Head of caudate nucleus (tissue), 42 donors: ENCODE measurements at regions not wholly inside any gene's neighbourhood (a gene's known extent, or its start where the extent isn't known, plus 50 kb on each side); places are given as distances from the start of the nearest gene placed in this dataset.
A peak's percentile ranks its signal among the peaks of the same experiment; 100 is the strongest.
"Not testable (repeated sequence)": the region's sequence is repeated elsewhere in the genome, so short reads cannot be mapped to it uniquely, and the experiment has no call there.

Experiments
- DNase-seq, 42 donors: peaks; one replicate each; pipeline versions ENCODE4 v3.0.0 to v3.0.0-alpha.2; 2020 to 2021; ENCODE audit warnings: mixed read lengths in 7 of 42
- intact Hi-C: fragments of 100-400 bp; cut with DNase I; formaldehyde crosslinking; loops from one replicate; pipeline ENCODE4 v1.15.0; 2022

GRCh38 chr14:106442857-106443256 is 916.5 kb downstream of the TMEM121 start:
- DNase-seq, result no peak
- intact Hi-C loops, result no loop called here

DNA sequence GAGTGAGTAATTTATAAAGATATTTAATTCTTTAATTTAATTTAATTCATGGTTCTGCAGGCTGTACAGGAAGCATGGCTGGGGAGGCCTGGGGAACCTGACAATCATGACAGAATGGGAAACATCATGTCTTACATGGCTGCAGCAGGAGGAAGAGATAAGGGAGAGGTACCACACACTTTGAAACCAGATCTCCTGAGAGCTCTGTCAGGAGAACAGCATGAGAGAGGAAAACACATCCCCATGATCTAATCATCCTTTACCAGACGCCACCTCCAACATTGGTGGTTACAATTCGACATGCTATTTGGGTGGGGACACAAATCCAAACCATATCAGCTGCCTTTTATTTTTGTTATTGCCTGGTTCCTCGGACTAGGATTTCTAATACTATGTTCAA is 928.6 kb downstream of the TMEM121 start:
- no peak for DNase-seq
- intact Hi-C loops, result no loop called here

DNA sequence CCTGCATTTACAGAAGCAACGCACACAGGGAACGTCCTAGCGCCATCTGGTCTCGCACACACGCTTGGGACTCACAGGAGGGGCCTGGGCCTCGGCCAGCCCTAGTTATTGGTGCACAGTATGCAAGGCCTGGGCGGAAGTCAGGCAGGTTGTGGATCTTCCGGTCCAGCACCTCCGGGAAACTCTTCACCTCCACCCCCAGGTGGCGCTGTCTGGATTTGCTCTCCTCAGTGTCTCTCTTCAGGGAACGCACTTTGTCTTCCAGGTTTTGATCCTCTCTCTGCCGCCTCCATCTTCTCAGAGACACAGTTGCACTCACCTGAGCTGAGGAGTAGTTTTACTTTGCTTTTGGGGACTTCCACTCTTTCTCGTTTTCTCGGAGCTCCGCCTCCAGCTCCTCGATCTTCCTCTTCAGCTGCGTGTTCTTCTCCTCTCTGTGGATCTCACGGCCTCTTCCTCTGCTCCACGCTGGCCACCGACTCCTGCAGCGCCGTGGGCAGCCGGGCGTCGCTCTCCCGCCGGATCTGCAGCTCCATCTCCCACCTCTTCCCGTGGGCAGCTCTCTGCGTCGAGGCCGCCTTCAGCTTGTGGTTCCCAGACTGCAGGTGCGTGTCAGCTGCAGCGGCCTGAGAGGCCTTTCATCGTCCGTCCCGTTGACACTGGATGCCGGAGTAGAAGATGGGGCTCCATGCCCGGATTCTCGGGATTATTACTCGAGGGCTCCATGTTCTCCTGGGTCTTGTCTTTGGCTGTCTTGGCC is 933.8 kb downstream of the TMEM121 start:
- DNase-seq, result peak in 1 of 42 donors; percentile 17
- intact Hi-C loops, result no loop called here

GRCh38 chr14:106460916-106461315 is 934.5 kb downstream of the TMEM121 start:
- DNase-seq, result no peak
- intact Hi-C loops, result no loop called here

GRCh38 chr14:106466483-106466882 is 940.1 kb downstream of the TMEM121 start:
- DNase-seq, intact Hi-C loops: not testable (repeated sequence)

DNA sequence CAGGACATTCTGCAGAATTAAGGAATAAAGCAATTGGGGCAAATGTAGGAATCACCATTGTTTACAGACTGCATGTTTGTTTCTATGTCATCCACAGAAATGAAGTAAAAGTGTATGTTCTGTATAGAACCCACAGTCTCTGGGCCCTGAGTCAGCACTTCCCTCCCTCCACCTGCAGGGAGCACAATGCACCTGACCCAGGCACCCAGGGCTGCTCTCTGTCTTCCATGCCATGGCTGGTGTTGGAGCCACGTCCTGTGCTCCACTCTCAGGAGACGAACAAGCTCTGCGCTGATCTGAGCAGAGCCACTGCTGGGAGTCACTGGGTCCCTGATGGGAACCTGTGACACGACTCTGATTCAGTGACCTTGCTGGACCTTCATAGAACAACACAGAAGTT is 942.5 kb downstream of the TMEM121 start:
- intact Hi-C loops, DNase-seq: not testable (repeated sequence)

GRCh38 chr14:106470028-106470427 is 943.6 kb downstream of the TMEM121 start:
- intact Hi-C loops, DNase-seq: not testable (repeated sequence)

- intact Hi-C loops, DNase-seq: not testable (repeated sequence)
These were observed 948.1 kb downstream of the TMEM121 start for GRCh38 chr14:106474261-106475028.

- DNase-seq, intact Hi-C loops: not testable (repeated sequence)
These were observed 948.8 kb downstream of the TMEM121 start for GRCh38 chr14:106475214-106475613.

GRCh38 chr14:106477600-106477999 is 951.2 kb downstream of the TMEM121 start:
- DNase-seq, intact Hi-C loops: not testable (repeated sequence)

DNA sequence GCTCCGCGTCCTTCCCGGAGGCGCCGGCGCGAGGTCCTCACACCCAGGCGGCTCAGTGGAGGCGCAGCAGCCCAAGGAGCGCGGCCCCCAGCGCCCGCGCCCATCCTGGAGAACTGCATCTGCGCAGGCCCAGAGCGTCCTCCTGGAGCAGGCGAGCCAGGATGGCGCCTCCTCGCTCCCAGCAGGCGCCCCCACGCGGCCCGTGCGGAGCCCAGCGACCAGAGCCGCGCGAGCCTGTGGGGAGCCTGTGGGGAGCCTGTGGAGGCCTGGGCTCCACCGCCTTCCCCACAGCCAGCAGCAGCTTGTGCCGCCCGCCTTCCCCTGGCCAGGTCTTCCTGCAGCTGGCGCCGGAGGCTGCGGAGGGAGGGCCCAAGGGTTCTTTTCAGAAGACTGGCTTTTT is 953.9 kb downstream of the TMEM121 start:
- DNase-seq, intact Hi-C loops: not testable (repeated sequence)

DNA sequence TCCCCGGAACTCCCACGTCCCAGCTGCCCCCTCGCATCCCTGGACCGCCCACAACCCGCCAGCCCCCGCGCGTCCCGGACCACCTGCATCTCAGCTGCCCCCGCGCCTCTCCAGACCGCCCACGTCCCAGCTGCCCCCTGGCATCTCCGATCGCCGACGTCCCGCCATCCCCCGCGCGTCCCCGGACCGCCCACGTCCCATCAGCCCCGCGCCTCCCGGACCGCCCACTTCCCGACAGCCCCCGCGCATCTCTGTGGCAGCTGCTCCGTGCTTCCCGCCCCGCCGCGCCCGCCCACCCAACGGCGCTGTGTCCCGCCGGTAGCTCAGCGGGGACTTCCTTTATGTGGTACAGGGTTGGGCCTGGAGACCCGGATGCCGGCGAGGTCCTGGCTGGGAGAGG is 955.8 kb downstream of the TMEM121 start:
- DNase-seq, intact Hi-C loops: not testable (repeated sequence)

DNA sequence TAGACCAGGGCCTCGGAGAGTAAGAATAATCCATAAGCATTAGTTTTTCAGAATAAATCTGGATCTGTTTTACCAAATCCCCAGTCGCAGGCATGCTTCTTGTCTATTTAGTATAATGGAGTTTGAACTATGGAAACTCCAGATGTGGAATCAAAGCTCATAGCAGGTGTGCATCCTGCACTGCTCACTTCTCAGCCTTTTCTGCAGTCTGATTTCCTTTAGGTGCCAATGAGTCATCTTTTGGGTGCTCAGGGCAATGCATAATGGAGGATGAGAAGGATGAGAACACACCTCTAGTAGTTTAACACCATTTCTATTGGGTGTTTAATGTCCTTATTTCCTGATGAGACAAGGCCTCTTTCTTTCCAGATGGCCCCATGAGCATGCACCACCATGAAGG is 961.2 kb downstream of the TMEM121 start:
- no peak for DNase-seq
- intact Hi-C loops, result no loop called here

- no peak for DNase-seq
- intact Hi-C loops, result no loop called here
These were observed 961.9 kb downstream of the TMEM121 start for GRCh38 chr14:106488291-106488690.

DNA sequence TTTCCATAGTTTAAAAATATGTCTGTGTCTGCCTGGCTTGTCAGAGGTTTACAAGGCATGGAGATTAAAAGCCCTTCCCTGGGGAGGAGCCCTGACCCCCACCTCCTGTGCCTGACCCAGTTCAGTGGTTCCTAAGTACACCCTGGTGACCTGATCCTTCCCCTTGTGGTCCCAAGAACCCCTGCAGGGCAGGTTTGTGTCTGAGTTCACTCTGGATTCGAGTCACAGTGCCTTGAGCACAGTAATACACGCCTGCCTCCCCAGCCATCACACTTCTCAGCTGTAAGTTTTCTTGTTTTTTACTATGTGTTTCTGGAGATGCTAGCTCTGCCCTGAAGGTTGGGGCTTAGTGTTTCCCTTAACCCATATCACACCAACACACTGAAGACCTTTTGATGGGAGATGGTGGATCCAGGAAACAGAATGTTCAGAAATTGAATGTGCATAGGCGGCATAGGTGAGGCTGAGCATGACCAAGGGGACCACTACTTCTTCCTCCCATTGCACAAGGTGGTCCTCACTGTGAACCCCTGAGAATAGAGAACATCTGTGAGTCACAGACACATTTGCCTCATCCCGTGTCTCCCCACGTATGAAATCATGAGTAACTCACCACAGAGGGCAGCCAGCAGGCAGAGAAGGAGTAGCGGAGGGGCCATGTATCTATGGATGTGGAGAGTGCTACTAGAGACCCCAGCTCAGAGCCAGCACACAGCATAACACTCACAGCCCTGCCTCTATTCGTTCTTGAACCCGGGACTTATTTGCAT is 962.9 kb downstream of the TMEM121 start:
- DNase-seq, result no peak
- intact Hi-C loops, result no loop called here

GRCh38 chr14:106490442-106490841 is 964.1 kb downstream of the TMEM121 start:
- DNase-seq, result no peak
- intact Hi-C loops, result no loop called here

DNA sequence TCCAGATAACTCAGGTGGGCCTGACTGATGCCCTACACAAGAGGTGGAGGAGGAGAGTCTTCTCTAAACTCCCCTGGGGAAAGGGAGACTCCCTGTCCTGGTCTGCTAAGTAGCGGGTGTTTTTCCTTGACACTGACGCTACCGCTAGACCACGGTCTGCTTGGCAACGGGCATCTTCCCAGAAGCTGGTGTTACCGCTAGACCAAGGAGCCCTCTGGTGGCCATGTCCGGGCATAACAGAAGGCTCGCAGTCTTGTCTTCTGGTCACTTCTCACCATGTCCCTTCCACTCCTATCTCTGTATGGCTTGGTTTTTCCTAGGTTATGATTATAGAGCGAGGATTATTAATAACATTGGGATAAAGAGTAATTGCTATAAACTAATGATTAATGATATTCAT is 965.5 kb downstream of the TMEM121 start:
- intact Hi-C loops, result no loop called here

DNA sequence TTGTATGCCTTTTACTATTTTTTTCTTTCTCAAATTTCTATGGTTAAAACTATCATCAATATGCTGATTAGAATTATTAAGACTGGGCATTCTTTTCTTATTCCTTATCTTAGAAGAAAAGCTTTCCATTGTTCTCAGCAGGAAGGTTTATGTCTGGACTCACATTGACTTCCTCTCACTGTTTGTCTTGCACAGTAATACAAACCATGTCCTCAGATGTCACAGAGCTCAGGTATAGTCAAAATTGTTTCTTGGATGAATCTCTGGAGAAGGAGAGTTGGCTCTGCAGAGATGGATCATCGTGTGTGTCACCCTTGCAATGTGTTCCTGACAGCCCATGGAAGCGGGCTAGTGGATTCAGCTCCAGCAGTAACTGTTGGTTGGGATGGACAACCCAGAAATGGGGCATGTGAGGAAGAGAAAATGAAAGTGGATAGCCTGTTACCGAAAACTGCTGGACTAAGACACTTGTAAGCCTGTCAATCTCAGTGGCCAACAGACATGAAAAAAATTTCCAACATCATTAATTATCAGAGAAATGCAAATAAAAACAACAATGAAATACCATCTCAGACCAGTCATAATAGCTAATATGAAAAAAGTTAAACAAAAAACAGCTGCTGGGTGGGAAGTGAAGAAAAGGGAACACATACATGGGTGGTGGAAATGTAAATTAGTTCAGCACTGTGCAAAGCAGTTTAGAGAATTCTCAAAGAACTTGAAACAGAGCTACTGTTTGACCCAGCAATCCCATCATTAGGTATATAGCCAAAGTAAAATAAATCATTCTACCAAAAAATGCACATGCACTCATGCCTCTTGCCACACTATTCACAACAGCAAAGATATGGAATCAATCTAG is 967.8 kb downstream of the TMEM121 start:
- intact Hi-C loops, result no loop called here
- DNase-seq, result peak in 1 of 42 donors; percentile 2

More for the DNA sequence above, 965.5 kb downstream of the TMEM121 start:
- no peak for DNase-seq

DNA sequence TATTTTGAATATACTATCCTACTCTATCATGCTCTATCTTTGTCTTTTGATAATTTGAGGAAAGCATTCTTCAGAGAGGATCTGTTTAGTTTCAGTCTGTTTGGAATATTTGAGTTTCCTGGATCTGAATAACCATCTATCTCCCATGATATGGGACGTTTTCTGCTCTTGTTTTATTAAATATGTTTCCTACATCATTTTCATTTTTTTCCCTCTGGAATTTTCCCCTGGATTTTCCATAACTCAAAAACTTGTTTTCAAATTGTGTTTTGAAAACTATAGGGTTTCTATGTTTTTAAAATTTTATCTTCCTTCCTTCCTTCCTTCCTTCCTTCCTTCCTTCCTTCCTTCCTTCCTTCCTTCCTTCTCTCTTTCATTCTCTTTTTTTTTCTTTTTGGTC is 974.2 kb downstream of the TMEM121 start:
- intact Hi-C loops, result no loop called here
- no peak for DNase-seq
